OCI-LY7 (cell line): ENCODE measurements at regions not wholly inside any gene's neighbourhood (a gene's known extent, or its start where the extent isn't known, plus 50 kb on each side); places are given as distances from the start of the nearest gene placed in this dataset.

Experiments used
- CTCF ChIP-seq: fragments of 200-600 bp; sonication (generic); conservative IDR thresholded peaks from 2 replicates; pipeline ENCODE4 v1.5.1; 2014; ENCODE audit warnings: mild to moderate bottlenecking, antibody characterized with exemption, low read length, moderate library complexity, mixed read lengths
- EZH2phosphoT487 ChIP-seq: fragments of 200-600 bp; sonication (generic); IDR thresholded peaks from 2 replicates; pipeline ENCODE4 v1.6.1; 2018; ENCODE audit warnings: low read depth, borderline replicate concordance, mild to moderate bottlenecking, mixed run types, antibody characterized with exemption, low read length, moderate library complexity, mixed read lengths

- no peak; the same call in 1 of the 2 replicates for TF ChIP-seq CTCF
- no peak for TF ChIP-seq EZH2phosphoT487
Observed at GRCh38 chr1:83776913-83777757, 221.8 kb downstream of the TTLL7 start.
